HCT116 (cell line): ENCODE measurements at regions not wholly inside any gene's neighbourhood (a gene's known extent, or its start where the extent isn't known, plus 50 kb on each side); places are given as distances from the start of the nearest gene placed in this dataset.

ENCODE experiments used
- CEBPB ChIP-seq: IDR thresholded peaks from 2 replicates; pipeline ENCODE4 v1.6.1; 2012; ENCODE audit warnings: low read depth
- EZH2 ChIP-seq: fragments of 200-600 bp; sonication (generic); IDR thresholded peaks from 2 replicates; pipeline ENCODE4 v1.6.1; 2017; ENCODE audit warnings: antibody characterized with exemption, mixed run types
- POLR2A ChIP-seq: IDR thresholded peaks from 2 replicates; pipeline ENCODE4 v1.7.0; 2011; ENCODE audit warnings: borderline replicate concordance; ENCODE audit not compliant: insufficient read depth, insufficient read length; ENCODE audit errors: extremely low read depth
- POLR2AphosphoS5 ChIP-seq: IDR thresholded peaks from 2 replicates; pipeline ENCODE4 v1.6.1; 2011; ENCODE audit warnings: mild to moderate bottlenecking, low read depth, low read length, moderate library complexity
- RAD21 ChIP-seq: IDR thresholded peaks from 2 replicates; pipeline ENCODE4 v1.6.1; 2012; ENCODE audit warnings: low read depth, mild to moderate bottlenecking
- SIN3A ChIP-seq: IDR thresholded peaks from 2 replicates; pipeline ENCODE4 v1.6.1; 2012; ENCODE audit warnings: low read depth
- TCF7L2 ChIP-seq: IDR thresholded peaks from 2 replicates; pipeline ENCODE4 v1.7.0; 2011; ENCODE audit warnings: borderline replicate concordance, inconsistent platforms; ENCODE audit not compliant: insufficient read depth, insufficient read length; ENCODE audit errors: extremely low read depth
- YY1 ChIP-seq: IDR thresholded peaks from 2 replicates; pipeline ENCODE4 v1.6.1; 2011; ENCODE audit warnings: low read length, low read depth, moderate library complexity, mild to moderate bottlenecking; ENCODE audit not compliant: insufficient replicate concordance; ENCODE audit errors: extremely low read depth
- TF ChIP-seq, protein P1 (sequence below), 3 experiments: fragments of 200-600 bp in 1 of 3; sonication (generic) in 1 of 3; IDR thresholded peaks in 2 of 3; conservative IDR thresholded peaks in 1 of 3; 2 replicates each; pipeline ENCODE4 v1.5.1; 2012 to 2017; ENCODE audit warnings: low read depth in 2 of 3, low read length in 2 of 3, antibody characterized with exemption in 1 of 3, borderline replicate concordance in 1 of 3, control low read depth in 1 of 3, mild to moderate bottlenecking in 1 of 3, mixed read lengths in 1 of 3, mixed run types in 1 of 3, moderate library complexity in 1 of 3; ENCODE audit not compliant: insufficient read depth in 1 of 3
- TF ChIP-seq, protein P2 (sequence below): IDR thresholded peaks from 2 replicates; pipeline ENCODE4 v1.6.1; 2012
- TF ChIP-seq, protein P3 (sequence below): IDR thresholded peaks from 2 replicates; pipeline ENCODE4 v1.6.1; 2012; ENCODE audit warnings: low read depth
- TF ChIP-seq, protein P4 (sequence below): IDR thresholded peaks from 2 replicates; pipeline ENCODE4 v1.6.1; 2012

DNA sequence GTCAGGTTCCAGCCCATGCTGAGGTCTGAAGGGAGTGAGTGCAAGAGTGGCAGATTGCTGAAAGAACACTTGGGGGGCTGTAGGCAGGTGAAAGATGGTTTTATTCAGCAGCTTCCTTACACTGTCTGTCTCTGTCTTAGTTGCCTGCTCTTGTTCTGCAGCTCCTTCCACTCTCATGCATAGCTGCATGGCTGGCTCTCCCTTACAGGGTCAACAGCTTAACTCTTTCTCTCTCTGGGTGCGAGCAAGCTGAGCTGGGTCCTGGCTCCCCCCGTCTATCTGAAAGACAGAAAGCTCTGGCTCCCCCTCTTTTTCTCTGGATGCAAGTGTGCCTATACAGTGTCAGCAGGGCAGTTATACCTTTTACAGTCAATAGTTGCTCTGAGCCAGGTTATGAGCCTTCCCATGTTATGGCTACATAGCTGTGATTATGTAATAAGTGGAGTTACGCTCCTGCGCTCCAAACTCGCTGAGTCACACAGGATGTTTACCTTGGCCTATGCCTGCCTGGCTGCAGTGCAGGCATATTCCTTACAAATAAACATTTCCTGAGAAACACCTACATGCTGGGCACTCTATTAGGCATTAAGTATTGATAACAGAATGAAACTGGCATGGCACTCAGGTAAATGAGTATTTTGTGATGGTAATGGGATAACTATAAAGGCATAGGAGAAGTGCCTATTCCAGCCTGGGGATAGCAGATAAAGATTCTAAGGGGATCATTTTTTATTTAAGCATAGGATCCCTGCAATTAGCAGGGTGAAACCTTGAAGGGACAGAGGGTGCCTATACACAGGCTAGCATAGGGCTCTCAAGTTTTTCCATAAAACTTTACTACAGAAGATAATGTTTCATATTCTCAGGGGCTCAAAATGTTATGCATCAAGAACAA, 826.9 kb upstream of the PCDH9 start:
- TF ChIP-seq, protein P1, sequence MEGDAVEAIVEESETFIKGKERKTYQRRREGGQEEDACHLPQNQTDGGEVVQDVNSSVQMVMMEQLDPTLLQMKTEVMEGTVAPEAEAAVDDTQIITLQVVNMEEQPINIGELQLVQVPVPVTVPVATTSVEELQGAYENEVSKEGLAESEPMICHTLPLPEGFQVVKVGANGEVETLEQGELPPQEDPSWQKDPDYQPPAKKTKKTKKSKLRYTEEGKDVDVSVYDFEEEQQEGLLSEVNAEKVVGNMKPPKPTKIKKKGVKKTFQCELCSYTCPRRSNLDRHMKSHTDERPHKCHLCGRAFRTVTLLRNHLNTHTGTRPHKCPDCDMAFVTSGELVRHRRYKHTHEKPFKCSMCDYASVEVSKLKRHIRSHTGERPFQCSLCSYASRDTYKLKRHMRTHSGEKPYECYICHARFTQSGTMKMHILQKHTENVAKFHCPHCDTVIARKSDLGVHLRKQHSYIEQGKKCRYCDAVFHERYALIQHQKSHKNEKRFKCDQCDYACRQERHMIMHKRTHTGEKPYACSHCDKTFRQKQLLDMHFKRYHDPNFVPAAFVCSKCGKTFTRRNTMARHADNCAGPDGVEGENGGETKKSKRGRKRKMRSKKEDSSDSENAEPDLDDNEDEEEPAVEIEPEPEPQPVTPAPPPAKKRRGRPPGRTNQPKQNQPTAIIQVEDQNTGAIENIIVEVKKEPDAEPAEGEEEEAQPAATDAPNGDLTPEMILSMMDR (IDR thresholded peaks at IDR 0.05 in 2 of 3, conservative IDR thresholded peaks at IDR 0.05 in 1 of 3; ENCODE audit: borderline replicate concordance in 1 of 3, insufficient read depth in 1 of 3, low read depth in 2 of 3, low read length in 2 of 3) = no peak
- TF ChIP-seq POLR2AphosphoS5 = no peak
- no peak for TF ChIP-seq POLR2A
- no peak for TF ChIP-seq CEBPB
- no peak for TF ChIP-seq SIN3A
- TF ChIP-seq YY1 = no peak
- TF ChIP-seq EZH2 = no peak
- TF ChIP-seq RAD21 = no peak
- TF ChIP-seq, protein P2, sequence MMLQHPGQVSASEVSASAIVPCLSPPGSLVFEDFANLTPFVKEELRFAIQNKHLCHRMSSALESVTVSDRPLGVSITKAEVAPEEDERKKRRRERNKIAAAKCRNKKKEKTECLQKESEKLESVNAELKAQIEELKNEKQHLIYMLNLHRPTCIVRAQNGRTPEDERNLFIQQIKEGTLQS = no peak
- TF ChIP-seq, protein P3, sequence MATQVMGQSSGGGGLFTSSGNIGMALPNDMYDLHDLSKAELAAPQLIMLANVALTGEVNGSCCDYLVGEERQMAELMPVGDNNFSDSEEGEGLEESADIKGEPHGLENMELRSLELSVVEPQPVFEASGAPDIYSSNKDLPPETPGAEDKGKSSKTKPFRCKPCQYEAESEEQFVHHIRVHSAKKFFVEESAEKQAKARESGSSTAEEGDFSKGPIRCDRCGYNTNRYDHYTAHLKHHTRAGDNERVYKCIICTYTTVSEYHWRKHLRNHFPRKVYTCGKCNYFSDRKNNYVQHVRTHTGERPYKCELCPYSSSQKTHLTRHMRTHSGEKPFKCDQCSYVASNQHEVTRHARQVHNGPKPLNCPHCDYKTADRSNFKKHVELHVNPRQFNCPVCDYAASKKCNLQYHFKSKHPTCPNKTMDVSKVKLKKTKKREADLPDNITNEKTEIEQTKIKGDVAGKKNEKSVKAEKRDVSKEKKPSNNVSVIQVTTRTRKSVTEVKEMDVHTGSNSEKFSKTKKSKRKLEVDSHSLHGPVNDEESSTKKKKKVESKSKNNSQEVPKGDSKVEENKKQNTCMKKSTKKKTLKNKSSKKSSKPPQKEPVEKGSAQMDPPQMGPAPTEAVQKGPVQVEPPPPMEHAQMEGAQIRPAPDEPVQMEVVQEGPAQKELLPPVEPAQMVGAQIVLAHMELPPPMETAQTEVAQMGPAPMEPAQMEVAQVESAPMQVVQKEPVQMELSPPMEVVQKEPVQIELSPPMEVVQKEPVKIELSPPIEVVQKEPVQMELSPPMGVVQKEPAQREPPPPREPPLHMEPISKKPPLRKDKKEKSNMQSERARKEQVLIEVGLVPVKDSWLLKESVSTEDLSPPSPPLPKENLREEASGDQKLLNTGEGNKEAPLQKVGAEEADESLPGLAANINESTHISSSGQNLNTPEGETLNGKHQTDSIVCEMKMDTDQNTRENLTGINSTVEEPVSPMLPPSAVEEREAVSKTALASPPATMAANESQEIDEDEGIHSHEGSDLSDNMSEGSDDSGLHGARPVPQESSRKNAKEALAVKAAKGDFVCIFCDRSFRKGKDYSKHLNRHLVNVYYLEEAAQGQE = no peak
- TF ChIP-seq, protein P4, sequence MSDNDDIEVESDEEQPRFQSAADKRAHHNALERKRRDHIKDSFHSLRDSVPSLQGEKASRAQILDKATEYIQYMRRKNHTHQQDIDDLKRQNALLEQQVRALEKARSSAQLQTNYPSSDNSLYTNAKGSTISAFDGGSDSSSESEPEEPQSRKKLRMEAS = no peak
- no peak for TF ChIP-seq TCF7L2
